Aorta (tissue), 5 donors: ENCODE measurements at regions not wholly inside any gene's neighbourhood (a gene's known extent, or its start where the extent isn't known, plus 50 kb on each side); places are given as distances from the start of the nearest gene placed in this dataset.

ENCODE experiments used
- ATAC-seq: fragments of 200-7000 bp; cut with Tn5 transposase; one replicate; pipeline ENCODE4 v1.9.1; 2022; ENCODE audit warnings: moderate library complexity; ENCODE audit not compliant: low FRiP score
- DNase-seq, 2 donors: peaks; one replicate each; pipeline ENCODE4 v3.0.0-alpha.2; 2020
- H3K27ac ChIP-seq, 2 donors: one replicate each; pipeline ENCODE4 v1.5.1; 2013; ENCODE audit warnings: low read length in 2 of 2, mild to moderate bottlenecking in 2 of 2, moderate library complexity in 2 of 2, control low read depth in 1 of 2, inconsistent platforms in 1 of 2, low read depth in 1 of 2
- H3K27me3 ChIP-seq, 2 donors: one replicate each; pipeline ENCODE4 v1.6.1; 2013; ENCODE audit warnings: control low read depth in 1 of 2, low read length in 1 of 2, mild to moderate bottlenecking in 1 of 2, moderate library complexity in 1 of 2; ENCODE audit not compliant: insufficient read depth in 2 of 2, control insufficient read depth in 1 of 2
- H3K36me3 ChIP-seq, 2 donors: one replicate each; pipeline ENCODE4 v1.6.1; 2013; ENCODE audit warnings: control low read depth in 1 of 2, low read length in 1 of 2, mild to moderate bottlenecking in 1 of 2; ENCODE audit not compliant: insufficient read depth in 2 of 2, control insufficient read depth in 1 of 2
- H3K4me1 ChIP-seq, 2 donors: one replicate each; pipeline ENCODE4 v1.6.1; 2013; ENCODE audit warnings: low read length in 2 of 2, control low read depth in 1 of 2, mild to moderate bottlenecking in 1 of 2, moderate library complexity in 1 of 2; ENCODE audit not compliant: insufficient read depth in 2 of 2, control insufficient read depth in 1 of 2
- H3K4me3 ChIP-seq, 2 donors: one replicate each; pipeline ENCODE4 v1.5.1; 2013; ENCODE audit warnings: low read length in 2 of 2, control low read depth in 1 of 2, mild to moderate bottlenecking in 1 of 2
- H3K9me3 ChIP-seq: one replicate; pipeline ENCODE4 v1.6.1; 2013; ENCODE audit warnings: mild to moderate bottlenecking, low read length; ENCODE audit not compliant: control insufficient read depth
- WGBS, 2 donors: extraction: QIAGEN DNeasy Blood & Tissue Kit; methylation state at CpG; one replicate each; pipeline ENCODE4 v1.1.7; 2013; 5-methylcytosine and 5-hydroxymethylcytosine counted together
- intact Hi-C, 2 donors: fragments of 100-400 bp; cut with DNase I; formaldehyde crosslinking; loops; one replicate each; pipeline versions ENCODE4 v1.14.2 to v1.15.0; 2022
- donor health status: healthy with polysubstance abuse.
- donor health status: Bipolar disorder and iron deficiency.
- donor health status: DM: no; HTN: no; CAD: no.
- donor health status: DM: no; HTN: no; CAD: no.
- donor health status: DM: yes; HTN: yes; CAD: no.

DNA sequence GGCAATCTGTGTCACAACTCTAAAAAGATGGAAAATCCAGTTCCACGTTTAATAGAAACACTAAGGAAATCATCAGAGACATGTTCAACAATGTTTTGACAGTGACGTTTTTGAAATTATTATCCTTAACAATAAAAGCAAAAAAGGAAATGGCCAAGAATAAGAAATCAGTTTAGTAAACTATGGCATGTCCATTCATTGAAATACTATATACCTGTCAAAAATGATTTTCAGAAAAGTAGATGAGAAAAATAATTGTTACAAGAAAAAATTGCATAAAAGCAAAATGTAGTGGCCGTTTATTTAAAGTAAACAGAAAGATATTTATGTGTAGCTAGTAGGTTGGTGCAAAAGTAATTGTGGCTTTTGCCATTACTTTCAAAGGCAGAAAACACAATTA, 345.4 kb upstream of the NPSR1 start:
- Histone ChIP-seq H3K9me3 (peaks cover 3% of the 10 kb centered on the region), H3K4me3 (no peak overlapping the region), H3K36me3 (no peaks in the 10 kb centered on the region), H3K27ac (no peak overlapping the region), H3K4me1 (no peaks in the 10 kb centered on the region), H3K27me3 (no peaks in the 10 kb centered on the region)
- ATAC-seq (no peak), DNase-seq (no peak)
- 82 to 83% methylated on average over 3 of the region's 3 CpGs for WGBS, 2 donors
- intact Hi-C loops: no loop called here

DNA sequence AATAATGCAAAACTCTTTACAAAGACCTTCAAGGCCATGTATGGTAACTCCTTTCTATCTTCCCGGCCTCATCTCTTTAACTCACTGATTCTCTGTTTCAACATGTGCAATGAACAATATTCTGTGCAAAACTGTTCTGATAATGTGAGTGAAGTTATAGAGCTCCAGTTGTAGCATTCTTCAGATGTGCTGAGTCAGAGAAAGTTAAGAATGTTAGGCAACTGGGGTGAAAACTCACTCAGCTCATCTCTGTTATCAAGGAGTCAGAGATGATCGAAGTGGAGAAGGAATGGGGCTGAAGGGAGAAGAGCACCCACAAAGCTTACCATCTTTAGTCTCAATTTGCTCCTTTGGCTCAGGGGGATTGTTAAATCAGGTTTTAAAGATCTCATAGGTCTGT, 344.7 kb upstream of the NPSR1 start:
- intact Hi-C loops: no loop called here
- H3K4me3 ChIP-seq: no peak overlapping the region
- H3K27ac ChIP-seq: no peak overlapping the region
- ATAC-seq: no peak
- H3K4me1 ChIP-seq: no peaks in the 10 kb centered on the region
- WGBS, 2 donors: 88 to 91% methylated on average over 2 of the region's 2 CpGs
- H3K27me3 ChIP-seq: no peaks in the 10 kb centered on the region
- no peak for DNase-seq
- peaks cover 3% of the 10 kb centered on the region for H3K9me3 ChIP-seq
- no peaks in the 10 kb centered on the region for H3K36me3 ChIP-seq

DNA sequence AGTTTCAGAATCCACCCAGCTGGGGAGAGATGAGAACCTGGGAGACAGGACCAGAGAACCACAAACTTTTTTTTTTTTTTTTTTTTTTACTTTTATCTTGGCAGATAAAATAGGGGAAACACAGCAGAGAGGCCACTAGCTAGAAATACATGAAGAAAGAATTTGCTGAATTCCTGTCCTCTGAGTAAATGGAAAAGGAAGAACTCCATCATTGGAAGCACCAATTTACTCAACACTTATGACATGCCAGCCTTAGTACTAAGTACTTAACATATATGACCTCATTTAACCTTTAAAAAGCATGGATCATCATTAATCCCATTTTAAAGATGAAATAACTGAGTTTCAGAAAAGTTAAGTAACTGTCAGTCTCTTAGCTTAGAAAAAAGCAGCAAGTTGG, 343.0 kb upstream of the NPSR1 start:
- DNase-seq (no peak), ATAC-seq (no peak)
- no peak overlapping the region for H3K4me3 ChIP-seq
- no peak overlapping the region for H3K27ac ChIP-seq
- no peaks in the 10 kb centered on the region for H3K36me3 ChIP-seq
- intact Hi-C loops: no loop called here
- H3K4me1 ChIP-seq: no peaks in the 10 kb centered on the region
- no peaks in the 10 kb centered on the region for H3K27me3 ChIP-seq
- H3K9me3 ChIP-seq: peaks cover 3% of the 10 kb centered on the region

DNA sequence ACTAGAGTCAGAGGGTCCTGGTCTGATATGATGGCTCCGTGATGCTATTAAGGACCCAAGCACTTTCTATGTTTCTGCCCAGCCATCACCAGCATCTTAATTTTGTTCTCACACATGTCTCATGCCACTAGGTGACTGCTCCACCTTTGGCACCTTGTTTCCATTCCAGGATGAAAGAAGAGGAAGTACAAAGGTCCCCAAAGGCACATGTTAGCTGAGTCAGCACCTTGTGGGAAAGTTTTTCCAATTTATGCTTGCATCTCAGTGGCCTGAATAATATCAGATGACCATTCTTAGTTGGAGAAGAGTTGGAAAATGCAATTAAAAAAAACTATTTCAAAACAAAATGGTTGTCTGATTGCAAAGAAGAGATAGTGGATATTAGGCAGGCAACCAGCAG, 341.0 kb upstream of the NPSR1 start:
- Histone ChIP-seq H3K27me3 (no peaks in the 10 kb centered on the region), H3K9me3 (peaks cover 3% of the 10 kb centered on the region), H3K36me3 (no peaks in the 10 kb centered on the region), H3K4me1 (no peaks in the 10 kb centered on the region), H3K27ac (no peak overlapping the region), H3K4me3 (no peak overlapping the region)
- no peak for DNase-seq
- intact Hi-C loops: no loop called here
- ATAC-seq: no peak
- 96 to 100% methylated on average over 1 of the region's 1 CpG for WGBS, 2 donors

DNA sequence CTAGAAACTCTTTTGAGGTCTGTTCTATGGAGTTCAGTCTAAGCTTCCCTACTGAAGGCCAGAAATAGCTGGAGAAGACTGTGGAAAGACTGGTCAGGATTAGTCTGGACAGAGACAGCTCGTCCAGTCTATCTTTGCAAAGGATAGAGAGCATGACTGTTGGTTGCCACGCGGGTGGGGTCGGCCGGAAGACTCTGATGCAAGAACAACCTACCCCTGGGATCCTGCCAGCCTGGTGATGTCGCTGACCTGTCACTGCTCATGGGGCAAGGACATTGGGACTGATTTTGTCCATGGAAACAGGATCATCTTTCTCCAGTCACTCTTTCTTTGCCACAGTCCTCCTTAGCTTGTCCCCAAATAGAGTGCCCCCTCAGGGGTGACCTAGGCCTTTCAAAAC, 337.6 kb upstream of the NPSR1 start:
- no peak overlapping the region for H3K4me3 ChIP-seq
- H3K36me3 ChIP-seq: no peaks in the 10 kb centered on the region
- no peaks in the 10 kb centered on the region for H3K27me3 ChIP-seq
- no peaks in the 10 kb centered on the region for H3K9me3 ChIP-seq
- DNase-seq: no peak
- no peak for ATAC-seq
- no peaks in the 10 kb centered on the region for H3K4me1 ChIP-seq
- WGBS, 2 donors: 80% methylated on average over 6 of the region's 6 CpGs
- no peak overlapping the region for H3K27ac ChIP-seq
- intact Hi-C loops: loop anchor here (2.0 to 10.0 kb wide), 2 partner anchors 104 to 110 kb away; no protein-coding TSS in a partner anchor

DNA sequence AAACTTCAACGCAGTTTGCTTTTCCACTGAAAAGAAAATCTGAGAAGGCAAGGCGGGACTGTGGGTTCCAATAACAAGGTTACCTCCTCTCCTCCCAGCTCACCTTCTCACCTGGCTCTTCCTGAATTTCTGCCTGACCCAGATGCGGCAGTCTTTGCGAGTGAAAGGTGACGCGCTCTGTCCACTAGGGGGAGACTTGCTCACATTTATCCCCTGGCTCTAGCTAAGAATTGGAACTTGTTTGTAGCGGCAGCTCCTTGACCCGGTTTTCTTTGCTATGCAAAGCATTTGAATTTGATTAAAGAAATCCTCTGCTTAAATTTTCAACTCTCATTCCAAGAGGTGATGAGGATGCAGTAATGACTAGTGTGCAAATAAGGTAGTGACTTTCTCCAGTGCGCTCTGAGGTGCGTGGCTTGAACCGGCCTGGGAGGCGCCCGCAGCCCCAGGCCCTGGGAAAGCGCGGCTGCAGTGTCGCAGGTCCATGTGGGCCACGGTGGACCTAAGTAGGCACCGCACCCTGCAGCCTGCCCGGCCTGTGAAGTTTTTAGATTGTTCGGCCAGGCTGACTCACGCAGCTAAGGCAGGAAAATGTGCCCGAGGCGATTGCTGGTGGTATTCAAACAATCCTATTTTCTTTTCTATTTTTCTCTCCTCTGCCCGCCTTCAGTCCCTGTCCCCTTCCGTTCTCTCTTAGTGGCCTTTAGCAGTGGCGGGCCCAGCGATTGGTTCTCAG, 336.9 kb upstream of the NPSR1 start:
- Histone ChIP-seq H3K4me1 (no peaks in the 10 kb centered on the region), H3K27ac (no peak overlapping the region), H3K27me3 (no peaks in the 10 kb centered on the region), H3K9me3 (no peaks in the 10 kb centered on the region), H3K4me3 (peak overlapping the region in 1 of 2 donors; percentile 5), H3K36me3 (no peaks in the 10 kb centered on the region)
- intact Hi-C loops: loop anchor here (2.0 to 10.0 kb wide), 2 partner anchors 104 to 110 kb away; no protein-coding TSS in a partner anchor
- peak; percentile 50 to 73 for DNase-seq
- ATAC-seq: peak; percentile 75
- 9 to 11% methylated on average over 27 of the region's 27 CpGs for WGBS, 2 donors

DNA sequence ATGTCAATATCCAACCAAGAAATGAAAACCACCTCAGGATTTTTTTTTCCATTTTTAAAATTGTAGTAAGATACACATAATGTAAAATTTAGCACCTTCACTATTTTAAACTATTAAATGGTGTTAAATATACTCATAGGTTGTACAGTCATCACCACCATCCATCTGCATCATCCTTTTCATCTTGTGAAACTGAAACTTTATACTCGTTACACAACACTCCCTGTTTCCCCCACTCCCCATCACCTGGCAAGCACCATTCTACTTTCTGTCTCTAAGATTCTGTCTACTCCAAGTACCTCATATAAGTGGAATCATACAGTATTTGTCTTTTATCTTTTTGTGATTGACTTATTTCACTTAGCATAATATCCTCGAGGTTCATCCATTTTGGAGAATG, 335.2 kb upstream of the NPSR1 start:
- Histone ChIP-seq H3K4me3 (no peak overlapping the region), H3K9me3 (no peaks in the 10 kb centered on the region), H3K27ac (no peak overlapping the region), H3K36me3 (no peaks in the 10 kb centered on the region), H3K4me1 (no peaks in the 10 kb centered on the region), H3K27me3 (no peaks in the 10 kb centered on the region)
- intact Hi-C loops: loop anchor here in 1 of 2 donors (10.0 kb wide), 1 partner anchor 102 kb away; no protein-coding TSS in a partner anchor
- 90 to 99% methylated on average over 2 of the region's 2 CpGs for WGBS, 2 donors
- ATAC-seq (no peak), DNase-seq (no peak)

DNA sequence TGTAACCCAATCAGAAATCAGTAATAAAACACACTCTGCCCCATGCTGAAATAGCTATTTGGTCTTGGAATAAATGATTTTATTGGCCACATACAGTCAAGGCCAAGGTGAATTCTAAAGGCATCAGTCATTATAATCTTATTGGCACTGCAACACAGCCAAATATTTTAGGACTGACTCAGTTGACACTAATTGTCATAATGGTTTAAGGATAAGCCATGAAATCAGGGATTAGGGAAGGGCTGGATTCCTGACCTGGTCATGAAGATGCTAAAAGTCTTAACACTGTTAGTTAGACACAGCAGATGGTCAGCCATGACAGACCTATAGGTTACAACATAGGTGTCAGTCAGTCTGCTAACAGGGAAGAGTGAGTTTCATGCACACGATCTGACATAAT, 330.3 kb upstream of the NPSR1 start:
- intact Hi-C loops: loop anchor here in 1 of 2 donors (10.0 kb wide), 1 partner anchor 97 kb away; no protein-coding TSS in a partner anchor
- Histone ChIP-seq H3K27ac (no peak overlapping the region), H3K4me3 (no peak overlapping the region), H3K4me1 (no peaks in the 10 kb centered on the region), H3K27me3 (no peaks in the 10 kb centered on the region), H3K9me3 (peaks cover 2% of the 10 kb centered on the region), H3K36me3 (no peaks in the 10 kb centered on the region)
- ATAC-seq (no peak), DNase-seq (no peak)
- WGBS, 2 donors: 85 to 95% methylated on average over 1 of the region's 1 CpG

DNA sequence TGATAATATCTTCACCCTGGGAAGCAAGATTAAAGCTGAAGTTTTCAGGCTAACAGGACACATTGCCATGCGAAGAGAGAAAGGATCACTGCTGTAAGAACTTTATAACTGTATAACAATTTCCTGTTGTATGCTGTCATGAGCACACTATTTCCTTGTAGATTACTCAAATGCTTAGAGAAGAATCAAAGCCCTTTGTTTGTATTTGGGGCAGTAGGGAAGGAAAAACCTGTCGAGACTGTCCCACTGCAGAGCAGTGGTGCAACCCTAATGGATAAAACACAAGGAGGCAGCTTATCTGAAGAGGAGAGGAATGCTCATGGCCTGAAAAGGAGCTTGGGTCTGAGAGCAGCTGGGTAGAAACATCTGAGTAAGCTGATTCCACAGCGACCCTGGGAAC, 327.7 kb upstream of the NPSR1 start:
- WGBS, 2 donors: 70 to 76% methylated on average over 3 of the region's 3 CpGs
- Histone ChIP-seq H3K27me3 (no peaks in the 10 kb centered on the region), H3K27ac (no peak overlapping the region), H3K9me3 (peaks cover 2% of the 10 kb centered on the region), H3K4me3 (no peak overlapping the region), H3K36me3 (no peaks in the 10 kb centered on the region), H3K4me1 (no peaks in the 10 kb centered on the region)
- DNase-seq (no peak), ATAC-seq (no peak)
- intact Hi-C loops: no loop called here
